Parathyroid adenoma (tissue), 2 donors: ENCODE measurements at regions not wholly inside any gene's neighbourhood (a gene's known extent, or its start where the extent isn't known, plus 50 kb on each side); places are given as distances from the start of the nearest gene placed in this dataset.

Experiments
- H2AFZ ChIP-seq: fragments of 300-600 bp; sonication (generic); one replicate; pipeline ENCODE4 v1.7.0; 2017; ENCODE audit warnings: antibody characterized with exemption, mild to moderate bottlenecking
- H3K27ac ChIP-seq: fragments of 300-600 bp; sonication (generic); one replicate; pipeline ENCODE4 v1.7.0; 2017
- H3K27me3 ChIP-seq: fragments of 300-600 bp; sonication (generic); one replicate; pipeline ENCODE4 v1.7.0; 2017; ENCODE audit warnings: low read length; ENCODE audit not compliant: control insufficient read depth, insufficient read depth
- H3K36me3 ChIP-seq: fragments of 300-600 bp; sonication (generic); one replicate; pipeline ENCODE4 v1.7.0; 2017; ENCODE audit warnings: low read length; ENCODE audit not compliant: control insufficient read depth, insufficient read depth
- H3K4me1 ChIP-seq: fragments of 300-600 bp; sonication (generic); one replicate; pipeline ENCODE4 v1.7.0; 2017; ENCODE audit warnings: control low read depth
- H3K4me2 ChIP-seq: fragments of 300-600 bp; sonication (generic); one replicate; pipeline ENCODE4 v1.7.0; 2017; ENCODE audit warnings: low read length
- H3K4me3 ChIP-seq: fragments of 300-600 bp; sonication (generic); one replicate; pipeline ENCODE4 v1.7.0; 2017; ENCODE audit warnings: low read depth, low read length
- H3K79me2 ChIP-seq: fragments of 300-600 bp; sonication (generic); one replicate; pipeline ENCODE4 v1.7.0; 2017; ENCODE audit warnings: control low read depth
- H3K9ac ChIP-seq: fragments of 300-600 bp; sonication (generic); one replicate; pipeline ENCODE4 v1.7.0; 2017; ENCODE audit warnings: mild to moderate bottlenecking
- H3K9me3 ChIP-seq: fragments of 300-600 bp; sonication (generic); one replicate; pipeline ENCODE4 v1.7.0; 2017; ENCODE audit warnings: low read length; ENCODE audit not compliant: control insufficient read depth
- TF ChIP-seq, protein P1 (sequence below): fragments of 300-600 bp; sonication (generic); IDR thresholded peaks from one replicate; pipeline ENCODE4 v1.7.0; 2017; ENCODE audit warnings: antibody characterized with exemption, mild to moderate bottlenecking
- donor health status: primary hyperparathyroidism.

GRCh38 chr2:204257781-204258180, 287.5 kb upstream of the PARD3B start:
- H3K4me3 ChIP-seq, result no peak overlapping the region
- H2AFZ ChIP-seq, result no peak overlapping the region
- no peak overlapping the region for H3K4me2 ChIP-seq
- H3K79me2 ChIP-seq, result no peaks in the 10 kb centered on the region
- H3K36me3 ChIP-seq, result no peaks in the 10 kb centered on the region
- no peaks in the 10 kb centered on the region for H3K27me3 ChIP-seq
- no peaks in the 10 kb centered on the region for H3K9me3 ChIP-seq
- peaks cover 15% of the 10 kb centered on the region for H3K4me1 ChIP-seq
- TF ChIP-seq, protein P1, sequence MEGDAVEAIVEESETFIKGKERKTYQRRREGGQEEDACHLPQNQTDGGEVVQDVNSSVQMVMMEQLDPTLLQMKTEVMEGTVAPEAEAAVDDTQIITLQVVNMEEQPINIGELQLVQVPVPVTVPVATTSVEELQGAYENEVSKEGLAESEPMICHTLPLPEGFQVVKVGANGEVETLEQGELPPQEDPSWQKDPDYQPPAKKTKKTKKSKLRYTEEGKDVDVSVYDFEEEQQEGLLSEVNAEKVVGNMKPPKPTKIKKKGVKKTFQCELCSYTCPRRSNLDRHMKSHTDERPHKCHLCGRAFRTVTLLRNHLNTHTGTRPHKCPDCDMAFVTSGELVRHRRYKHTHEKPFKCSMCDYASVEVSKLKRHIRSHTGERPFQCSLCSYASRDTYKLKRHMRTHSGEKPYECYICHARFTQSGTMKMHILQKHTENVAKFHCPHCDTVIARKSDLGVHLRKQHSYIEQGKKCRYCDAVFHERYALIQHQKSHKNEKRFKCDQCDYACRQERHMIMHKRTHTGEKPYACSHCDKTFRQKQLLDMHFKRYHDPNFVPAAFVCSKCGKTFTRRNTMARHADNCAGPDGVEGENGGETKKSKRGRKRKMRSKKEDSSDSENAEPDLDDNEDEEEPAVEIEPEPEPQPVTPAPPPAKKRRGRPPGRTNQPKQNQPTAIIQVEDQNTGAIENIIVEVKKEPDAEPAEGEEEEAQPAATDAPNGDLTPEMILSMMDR, result no peak
- H3K9ac ChIP-seq, result no peak overlapping the region
- no peak overlapping the region for H3K27ac ChIP-seq

DNA sequence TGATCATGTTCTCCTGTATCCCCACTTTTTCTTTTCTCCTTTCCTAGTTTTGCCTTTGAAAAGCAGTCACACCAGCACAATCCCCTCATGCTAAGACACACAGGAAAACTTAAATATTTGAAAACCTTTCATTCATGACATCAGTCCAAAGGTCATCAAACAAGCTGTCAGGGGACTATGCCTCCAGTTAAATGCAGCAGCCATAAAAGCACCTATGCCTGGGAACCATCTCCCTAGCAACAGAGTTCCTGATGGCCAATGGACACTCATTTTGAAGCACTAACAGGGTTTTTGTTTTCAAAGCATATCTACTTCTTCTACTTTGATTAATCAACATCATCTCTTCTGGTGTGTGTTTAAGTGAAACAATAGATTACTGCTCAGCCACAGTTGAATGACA, 286.4 kb upstream of the PARD3B start:
- Histone ChIP-seq H3K4me1 (peaks cover 15% of the 10 kb centered on the region), H2AFZ (no peak overlapping the region), H3K4me3 (no peak overlapping the region), H3K27me3 (no peaks in the 10 kb centered on the region), H3K9me3 (no peaks in the 10 kb centered on the region), H3K36me3 (no peaks in the 10 kb centered on the region), H3K79me2 (no peaks in the 10 kb centered on the region), H3K27ac (no peak overlapping the region), H3K9ac (no peak overlapping the region), H3K4me2 (no peak overlapping the region)
- TF ChIP-seq, protein P1, result no peak

GRCh38 chr2:204260162-204260877, 285.0 kb upstream of the PARD3B start:
- H3K27me3 ChIP-seq, result no peaks in the 10 kb centered on the region
- peaks cover 15% of the 10 kb centered on the region for H3K4me1 ChIP-seq
- H3K36me3 ChIP-seq, result no peaks in the 10 kb centered on the region
- H3K9ac ChIP-seq, result no peak overlapping the region
- no peak overlapping the region for H3K4me3 ChIP-seq
- no peak overlapping the region for H3K27ac ChIP-seq
- TF ChIP-seq, protein P1, result peak; percentile 88
- H3K79me2 ChIP-seq, result no peaks in the 10 kb centered on the region
- H3K4me2 ChIP-seq, result no peak overlapping the region
- H3K9me3 ChIP-seq, result no peaks in the 10 kb centered on the region
- peak overlapping the region; percentile 25 for H2AFZ ChIP-seq

DNA sequence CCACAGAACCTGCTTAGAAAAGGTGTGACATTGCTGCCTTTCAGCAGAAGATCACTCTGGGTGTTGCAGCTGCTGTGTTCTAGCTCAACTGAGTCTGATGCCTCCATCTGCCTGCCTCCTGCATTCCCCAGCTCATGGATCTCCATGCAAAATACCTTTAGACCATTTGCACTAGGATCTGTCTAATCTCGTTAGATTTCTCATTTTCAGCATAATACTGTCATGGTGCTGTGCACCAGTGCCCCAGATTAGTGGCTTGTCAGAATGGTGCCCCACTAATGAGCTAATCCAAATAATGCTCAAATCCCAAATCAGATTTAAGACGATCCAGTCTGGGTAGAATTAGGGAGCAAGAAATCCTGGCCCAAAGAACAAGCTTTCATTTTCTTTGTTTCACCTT, 284.4 kb upstream of the PARD3B start:
- TF ChIP-seq, protein P1, result no peak
- Histone ChIP-seq H3K27me3 (no peaks in the 10 kb centered on the region), H3K36me3 (no peaks in the 10 kb centered on the region), H3K79me2 (no peaks in the 10 kb centered on the region), H3K4me2 (no peak overlapping the region), H3K9me3 (no peaks in the 10 kb centered on the region), H2AFZ (peak overlapping the region; percentile 62), H3K4me1 (peaks cover 15% of the 10 kb centered on the region), H3K27ac (peak overlapping the region; percentile 5), H3K4me3 (no peak overlapping the region), H3K9ac (no peak overlapping the region)

DNA sequence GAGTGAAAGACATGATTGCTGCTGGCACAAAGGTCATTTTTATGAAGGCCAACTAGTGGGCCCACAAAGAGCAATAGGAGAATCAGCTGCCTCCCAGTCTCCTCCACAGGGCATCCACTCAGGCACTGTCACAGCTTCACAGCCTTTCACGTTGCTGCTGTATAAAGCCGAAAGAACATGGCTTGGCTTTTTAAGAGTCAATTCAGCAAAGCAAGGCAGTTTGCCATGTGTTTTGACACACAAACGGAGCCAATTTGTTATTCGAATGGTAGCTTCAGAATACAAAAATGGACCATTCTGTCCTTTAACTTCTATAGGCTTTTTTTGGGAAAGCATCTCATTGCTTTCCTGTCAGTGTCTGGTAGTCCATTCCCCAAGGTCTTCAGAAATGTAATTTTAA, 283.4 kb upstream of the PARD3B start:
- TF ChIP-seq, protein P1, result no peak
- Histone ChIP-seq H3K79me2 (no peaks in the 10 kb centered on the region), H3K4me1 (peaks cover 15% of the 10 kb centered on the region), H3K27ac (no peak overlapping the region), H3K9me3 (no peaks in the 10 kb centered on the region), H3K4me3 (no peak overlapping the region), H3K27me3 (no peaks in the 10 kb centered on the region), H3K9ac (no peak overlapping the region), H3K36me3 (no peaks in the 10 kb centered on the region), H2AFZ (peak overlapping the region; percentile 4), H3K4me2 (no peak overlapping the region)
